ENCODE measurements at regions not wholly inside any gene's neighbourhood (a gene's known extent, or its start where the extent isn't known, plus 50 kb on each side); places are given as distances from the start of the nearest gene placed in this dataset.
"Not testable (repeated sequence)": the region's sequence is repeated elsewhere in the genome, so short reads cannot be mapped to it uniquely, and the experiment has no call there.

- DNase-seq (ENCODE audit: low read depth in 3 of 3), result no peak
Measured at GRCh38 chr6:16907991-16908390, 146.7 kb upstream of the ATXN1 start.

GRCh38 chr6:16904957-16905356 lies 143.7 kb upstream of the ATXN1 start:
- DNase-seq (ENCODE audit: low read depth in 3 of 3), result no peak

GRCh38 chr6:16903470-16903869 lies 142.2 kb upstream of the ATXN1 start:
- DNase-seq (ENCODE audit: low read depth in 3 of 3), result no peak

GRCh38 chr6:16902502-16902901 lies 141.2 kb upstream of the ATXN1 start:
- DNase-seq (ENCODE audit: low read depth in 3 of 3), result no peak

GRCh38 chr6:16901782-16902181 lies 140.5 kb upstream of the ATXN1 start:
- DNase-seq (ENCODE audit: low read depth in 3 of 3), result no peak

- no peak for DNase-seq (ENCODE audit: low read depth in 3 of 3)
Measured at GRCh38 chr6:16901306-16901705, 140.0 kb upstream of the ATXN1 start.

GRCh38 chr6:16898640-16899396 lies 137.6 kb upstream of the ATXN1 start:
- no peak for DNase-seq (ENCODE audit: low read depth in 3 of 3)

- no peak for DNase-seq (ENCODE audit: low read depth in 3 of 3)
Measured at GRCh38 chr6:16897669-16898068, 136.4 kb upstream of the ATXN1 start.

GRCh38 chr6:16894301-16894700 lies 133.0 kb upstream of the ATXN1 start:
- no peak for DNase-seq (ENCODE audit: low read depth in 3 of 3)

- not testable (repeated sequence) for DNase-seq (ENCODE audit: low read depth in 3 of 3)
Measured at GRCh38 chr6:16891110-16891509, 129.8 kb upstream of the ATXN1 start.

GRCh38 chr6:16885411-16886160 lies 124.3 kb upstream of the ATXN1 start:
- DNase-seq (ENCODE audit: low read depth in 3 of 3), result no peak

GRCh38 chr6:16884526-16884925 lies 123.3 kb upstream of the ATXN1 start:
- no peak for DNase-seq (ENCODE audit: low read depth in 3 of 3)

- no peak for DNase-seq (ENCODE audit: low read depth in 3 of 3)
Measured at GRCh38 chr6:16883414-16883813, 122.2 kb upstream of the ATXN1 start.

GRCh38 chr6:16882230-16882629 lies 121.0 kb upstream of the ATXN1 start:
- DNase-seq (ENCODE audit: low read depth in 3 of 3), result no peak

- not testable (repeated sequence) for DNase-seq (ENCODE audit: low read depth in 3 of 3)
Measured at GRCh38 chr6:16876852-16877251, 115.6 kb upstream of the ATXN1 start.

- no peak for DNase-seq (ENCODE audit: low read depth in 3 of 3)
Measured at GRCh38 chr6:16876201-16876600, 114.9 kb upstream of the ATXN1 start.

- no peak for DNase-seq (ENCODE audit: low read depth in 3 of 3)
Measured at GRCh38 chr6:16873698-16874097, 112.4 kb upstream of the ATXN1 start.

- DNase-seq (ENCODE audit: low read depth in 3 of 3), result no peak
Measured at GRCh38 chr6:16872543-16873235, 111.4 kb upstream of the ATXN1 start.

GRCh38 chr6:16871047-16871446 lies 109.8 kb upstream of the ATXN1 start:
- DNase-seq (ENCODE audit: low read depth in 3 of 3), result no peak

GRCh38 chr6:16868968-16869367 lies 107.7 kb upstream of the ATXN1 start:
- no peak for DNase-seq (ENCODE audit: low read depth in 3 of 3)

GRCh38 chr6:16857969-16858592 lies 96.8 kb upstream of the ATXN1 start:
- DNase-seq (ENCODE audit: low read depth in 3 of 3), result no peak

- DNase-seq (ENCODE audit: low read depth in 3 of 3), result no peak
Measured at GRCh38 chr6:16855460-16855859, 94.2 kb upstream of the ATXN1 start.

Measured in stimulated activated CD4-positive, alpha-beta T cell treated with anti-CD3 and anti-CD28 coated beads, TNF-alpha, amount 100 ng/mL, for 24 hours (primary cell).